GM21619 (cell line): ENCODE measurements at regions not wholly inside any gene's neighbourhood (a gene's known extent, or its start where the extent isn't known, plus 50 kb on each side); places are given as distances from the start of the nearest gene placed in this dataset.

Experiments
- ATAC-seq: cut with Tn5 transposase; IDR thresholded peaks from one replicate; pipeline ENCODE4 v1.9.1; 2021; ENCODE audit not compliant: unreplicated experiment

DNA sequence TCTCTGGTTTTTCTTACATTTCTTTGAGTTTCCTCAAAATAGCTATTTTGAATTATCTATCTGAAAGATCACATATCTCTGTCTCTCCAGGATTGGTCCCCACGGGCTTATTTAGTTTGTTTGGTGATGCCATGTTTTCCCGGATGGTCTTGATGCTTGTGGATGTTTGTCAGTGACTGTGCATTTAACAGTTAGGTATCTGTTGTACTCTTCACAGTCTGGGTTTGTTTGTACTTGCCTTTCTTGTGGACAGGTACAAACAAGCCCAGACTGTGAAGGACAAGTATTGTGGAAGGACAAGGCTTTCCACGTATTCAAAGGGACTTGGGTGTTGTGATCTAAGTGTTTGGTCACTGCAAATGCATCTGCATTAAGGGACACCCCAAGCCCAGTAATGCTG, 49.9 kb upstream of the TOP1 start:
- ATAC-seq = no peak
